ENCODE measurements at regions not wholly inside any gene's neighbourhood (a gene's known extent, or its start where the extent isn't known, plus 50 kb on each side); places are given as distances from the start of the nearest gene placed in this dataset.

DNA sequence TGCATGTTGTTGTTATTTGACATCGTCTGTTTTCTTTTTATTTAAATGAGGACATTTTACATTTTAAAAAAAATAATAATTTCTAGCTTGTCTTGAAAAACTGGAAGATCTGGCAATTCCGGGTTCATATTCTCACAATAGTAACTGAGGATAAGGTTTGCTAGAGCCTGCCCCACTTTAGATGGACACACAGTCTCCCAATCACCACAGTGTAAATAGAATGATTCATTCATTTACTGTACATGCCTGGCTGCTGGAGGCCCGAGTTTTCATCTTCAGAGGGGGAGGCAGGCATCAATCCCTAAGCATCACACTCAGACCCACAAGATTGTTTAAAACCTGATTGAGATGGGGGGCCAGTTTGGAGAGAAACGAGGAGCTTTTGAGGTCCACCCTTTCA lies 2039.7 kb upstream of the WWC1 start:
- H3K4me3 ChIP-seq (replicated peaks in 1 of 3; ENCODE audit: insufficient read depth in 1 of 3, low read depth in 2 of 3, low read length in 3 of 3): no peak overlapping the region
- no peak overlapping the region for H2AFZ ChIP-seq (ENCODE audit: low read length)
- WGBS (ENCODE audit: low lambda C conversion rate): 0% methylated on average over 4 of the region's 4 CpGs
- POLR2A ChIA-PET: no interaction called here
- H3K4me1 ChIP-seq (ENCODE audit: insufficient read depth, low read length): no peaks in the 10 kb centered on the region
- no peaks in the 10 kb centered on the region for H3K36me3 ChIP-seq (replicated peaks in 1 of 2; ENCODE audit: control insufficient read depth in 1 of 2, insufficient read depth in 2 of 2, low read length in 2 of 2)
- BruUV-seq (replicated peaks): no TSS peak
- ATAC-seq (no peak), DNase-seq (ENCODE audit: low spot score) (no peak), FAIRE-seq (no peak)
- no peaks in the 10 kb centered on the region; a peak in 1 of 5 replicates for H3K27me3 ChIP-seq (ENCODE audit: control insufficient read depth in 1 of 2, insufficient read depth in 2 of 2, low read length in 2 of 2)
- intact Hi-C loops (cut with micrococcal nuclease; ENCODE audit: unreplicated experiment): no loop called here
- no peaks in the 10 kb centered on the region for H3K79me2 ChIP-seq (ENCODE audit: insufficient read depth, low read length)
- no peaks in the 10 kb centered on the region for H4K20me1 ChIP-seq (ENCODE audit: insufficient read depth, low read length)
- TF ChIP-seq ZNF891 (CRISPR knock-in tag; IDR thresholded peaks at IDR 0.05): no peak
- TF ChIP-seq, protein P1, sequence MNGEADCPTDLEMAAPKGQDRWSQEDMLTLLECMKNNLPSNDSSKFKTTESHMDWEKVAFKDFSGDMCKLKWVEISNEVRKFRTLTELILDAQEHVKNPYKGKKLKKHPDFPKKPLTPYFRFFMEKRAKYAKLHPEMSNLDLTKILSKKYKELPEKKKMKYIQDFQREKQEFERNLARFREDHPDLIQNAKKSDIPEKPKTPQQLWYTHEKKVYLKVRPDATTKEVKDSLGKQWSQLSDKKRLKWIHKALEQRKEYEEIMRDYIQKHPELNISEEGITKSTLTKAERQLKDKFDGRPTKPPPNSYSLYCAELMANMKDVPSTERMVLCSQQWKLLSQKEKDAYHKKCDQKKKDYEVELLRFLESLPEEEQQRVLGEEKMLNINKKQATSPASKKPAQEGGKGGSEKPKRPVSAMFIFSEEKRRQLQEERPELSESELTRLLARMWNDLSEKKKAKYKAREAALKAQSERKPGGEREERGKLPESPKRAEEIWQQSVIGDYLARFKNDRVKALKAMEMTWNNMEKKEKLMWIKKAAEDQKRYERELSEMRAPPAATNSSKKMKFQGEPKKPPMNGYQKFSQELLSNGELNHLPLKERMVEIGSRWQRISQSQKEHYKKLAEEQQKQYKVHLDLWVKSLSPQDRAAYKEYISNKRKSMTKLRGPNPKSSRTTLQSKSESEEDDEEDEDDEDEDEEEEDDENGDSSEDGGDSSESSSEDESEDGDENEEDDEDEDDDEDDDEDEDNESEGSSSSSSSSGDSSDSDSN (CRISPR knock-in tag; IDR thresholded peaks at IDR 0.05): no peak
- TF ChIP-seq ZFP36L2 (CRISPR knock-in tag; IDR thresholded peaks at IDR 0.05): no peak
- no peak for TF ChIP-seq XBP1 (CRISPR knock-in tag; IDR thresholded peaks at IDR 0.05)
- TF ChIP-seq, protein P2, sequence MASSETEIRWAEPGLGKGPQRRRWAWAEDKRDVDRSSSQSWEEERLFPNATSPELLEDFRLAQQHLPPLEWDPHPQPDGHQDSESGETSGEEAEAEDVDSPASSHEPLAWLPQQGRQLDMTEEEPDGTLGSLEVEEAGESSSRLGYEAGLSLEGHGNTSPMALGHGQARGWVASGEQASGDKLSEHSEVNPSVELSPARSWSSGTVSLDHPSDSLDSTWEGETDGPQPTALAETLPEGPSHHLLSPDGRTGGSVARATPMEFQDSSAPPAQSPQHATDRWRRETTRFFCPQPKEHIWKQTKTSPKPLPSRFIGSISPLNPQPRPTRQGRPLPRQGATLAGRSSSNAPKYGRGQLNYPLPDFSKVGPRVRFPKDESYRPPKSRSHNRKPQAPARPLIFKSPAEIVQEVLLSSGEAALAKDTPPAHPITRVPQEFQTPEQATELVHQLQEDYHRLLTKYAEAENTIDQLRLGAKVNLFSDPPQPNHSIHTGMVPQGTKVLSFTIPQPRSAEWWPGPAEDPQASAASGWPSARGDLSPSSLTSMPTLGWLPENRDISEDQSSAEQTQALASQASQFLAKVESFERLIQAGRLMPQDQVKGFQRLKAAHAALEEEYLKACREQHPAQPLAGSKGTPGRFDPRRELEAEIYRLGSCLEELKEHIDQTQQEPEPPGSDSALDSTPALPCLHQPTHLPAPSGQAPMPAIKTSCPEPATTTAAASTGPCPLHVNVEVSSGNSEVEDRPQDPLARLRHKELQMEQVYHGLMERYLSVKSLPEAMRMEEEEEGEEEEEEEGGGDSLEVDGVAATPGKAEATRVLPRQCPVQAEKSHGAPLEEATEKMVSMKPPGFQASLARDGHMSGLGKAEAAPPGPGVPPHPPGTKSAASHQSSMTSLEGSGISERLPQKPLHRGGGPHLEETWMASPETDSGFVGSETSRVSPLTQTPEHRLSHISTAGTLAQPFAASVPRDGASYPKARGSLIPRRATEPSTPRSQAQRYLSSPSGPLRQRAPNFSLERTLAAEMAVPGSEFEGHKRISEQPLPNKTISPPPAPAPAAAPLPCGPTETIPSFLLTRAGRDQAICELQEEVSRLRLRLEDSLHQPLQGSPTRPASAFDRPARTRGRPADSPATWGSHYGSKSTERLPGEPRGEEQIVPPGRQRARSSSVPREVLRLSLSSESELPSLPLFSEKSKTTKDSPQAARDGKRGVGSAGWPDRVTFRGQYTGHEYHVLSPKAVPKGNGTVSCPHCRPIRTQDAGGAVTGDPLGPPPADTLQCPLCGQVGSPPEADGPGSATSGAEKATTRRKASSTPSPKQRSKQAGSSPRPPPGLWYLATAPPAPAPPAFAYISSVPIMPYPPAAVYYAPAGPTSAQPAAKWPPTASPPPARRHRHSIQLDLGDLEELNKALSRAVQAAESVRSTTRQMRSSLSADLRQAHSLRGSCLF (CRISPR knock-in tag; IDR thresholded peaks at IDR 0.05; ENCODE audit: borderline replicate concordance): no peak
- TF ChIP-seq, protein P3, sequence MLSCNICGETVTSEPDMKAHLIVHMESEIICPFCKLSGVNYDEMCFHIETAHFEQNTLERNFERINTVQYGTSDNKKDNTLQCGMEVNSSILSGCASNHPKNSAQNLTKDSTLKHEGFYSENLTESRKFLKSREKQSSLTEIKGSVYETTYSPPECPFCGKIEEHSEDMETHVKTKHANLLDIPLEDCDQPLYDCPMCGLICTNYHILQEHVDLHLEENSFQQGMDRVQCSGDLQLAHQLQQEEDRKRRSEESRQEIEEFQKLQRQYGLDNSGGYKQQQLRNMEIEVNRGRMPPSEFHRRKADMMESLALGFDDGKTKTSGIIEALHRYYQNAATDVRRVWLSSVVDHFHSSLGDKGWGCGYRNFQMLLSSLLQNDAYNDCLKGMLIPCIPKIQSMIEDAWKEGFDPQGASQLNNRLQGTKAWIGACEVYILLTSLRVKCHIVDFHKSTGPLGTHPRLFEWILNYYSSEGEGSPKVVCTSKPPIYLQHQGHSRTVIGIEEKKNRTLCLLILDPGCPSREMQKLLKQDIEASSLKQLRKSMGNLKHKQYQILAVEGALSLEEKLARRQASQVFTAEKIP (CRISPR knock-in tag; IDR thresholded peaks at IDR 0.05; ENCODE audit: borderline replicate concordance): no peak
- no peak for TF ChIP-seq ZNF282 (IDR thresholded peaks at IDR 0.05; ENCODE audit: partially characterized antibody)
- TF ChIP-seq ZNF343 (CRISPR knock-in tag; IDR thresholded peaks at IDR 0.05): no peak
- no peak for TF ChIP-seq HOXA3 (CRISPR knock-in tag; IDR thresholded peaks at IDR 0.05)
- TF ChIP-seq PITX1 (CRISPR knock-in tag; IDR thresholded peaks at IDR 0.05): no peak
- TF ChIP-seq EED (CRISPR knock-in tag; IDR thresholded peaks at IDR 0.05): no peak
- no peak for TF ChIP-seq SALL2 (CRISPR knock-in tag; IDR thresholded peaks at IDR 0.05)
- TF ChIP-seq FOXJ3 (CRISPR knock-in tag; IDR thresholded peaks at IDR 0.05; ENCODE audit: borderline replicate concordance): no peak
- TF ChIP-seq TBX3 (IDR thresholded peaks at IDR 0.05; ENCODE audit: borderline replicate concordance): no peak
- H3K9ac ChIP-seq (ENCODE audit: insufficient read depth, low read depth, low read length): no peak overlapping the region
- in situ Hi-C loops (cut with HindIII; ENCODE audit: extremely low pct_ligation_motif_present, low pct_unique_long_range_greater_than_20kb): no loop called here
- H3K27ac ChIP-seq (ENCODE audit: extremely low read length, insufficient read depth, low read length): no peak overlapping the region
- CTCF ChIA-PET (ENCODE audit: low intra/inter-chr PET ratio, low total read pairs): no interaction called here
- no peak overlapping the region for H3K4me2 ChIP-seq (ENCODE audit: low read depth, low read length)
- H3K9me3 ChIP-seq (ENCODE audit: low read length): peaks cover 90% of the 10 kb centered on the region
